ENCODE measurements at regions not wholly inside any gene's neighbourhood (a gene's known extent, or its start where the extent isn't known, plus 50 kb on each side); places are given as distances from the start of the nearest gene placed in this dataset.
"Not testable (repeated sequence)": the region's sequence is repeated elsewhere in the genome, so short reads cannot be mapped to it uniquely, and the experiment has no call there.

GRCh38 chr1:82073071-82073470 lies 272.3 kb downstream of the ADGRL2 start:
- DNase-seq, result no peak

- DNase-seq, result no peak
Observed at GRCh38 chr1:82065916-82066315, 265.2 kb downstream of the ADGRL2 start.

DNA sequence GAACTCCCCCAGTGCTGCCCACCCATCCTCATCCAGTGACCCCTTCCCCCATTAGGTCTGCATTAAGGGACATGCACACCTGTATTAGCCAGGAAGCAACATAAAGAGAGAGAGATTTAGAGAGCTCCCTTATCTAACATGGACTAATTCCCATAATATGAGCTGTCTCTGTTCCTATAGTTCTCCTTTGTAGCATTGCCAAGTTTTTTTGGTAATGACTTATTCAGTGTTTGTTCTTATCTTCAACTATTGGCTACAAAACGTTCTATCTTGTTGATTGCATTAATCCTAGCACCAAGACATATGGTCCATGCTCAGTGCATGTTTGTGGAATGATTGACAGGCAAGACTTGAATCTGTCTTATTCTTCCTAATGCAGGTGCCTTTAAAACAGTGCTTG lies 264.0 kb downstream of the ADGRL2 start:
- DNase-seq, result no peak

DNA sequence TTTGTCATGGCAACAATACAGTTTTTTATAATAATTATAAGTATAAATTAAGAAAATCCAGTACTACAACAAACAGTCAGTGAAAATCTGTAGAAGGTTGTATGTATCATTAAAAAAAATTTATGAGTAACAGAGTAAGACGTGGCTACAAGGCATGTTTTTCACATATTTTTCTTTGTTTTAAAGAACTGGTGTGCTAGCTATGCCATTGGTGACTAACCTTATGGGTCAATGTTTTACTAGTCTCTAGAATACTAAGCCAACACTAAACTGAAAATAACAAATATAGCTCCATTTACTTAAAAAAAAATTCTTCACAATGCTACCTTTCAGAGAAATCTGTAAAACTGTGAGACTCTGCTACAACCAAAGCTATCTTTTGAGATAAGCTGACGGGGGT lies 261.5 kb downstream of the ADGRL2 start:
- no peak for DNase-seq

- no peak for DNase-seq
Observed at GRCh38 chr1:82059959-82060358, 259.2 kb downstream of the ADGRL2 start.

DNA sequence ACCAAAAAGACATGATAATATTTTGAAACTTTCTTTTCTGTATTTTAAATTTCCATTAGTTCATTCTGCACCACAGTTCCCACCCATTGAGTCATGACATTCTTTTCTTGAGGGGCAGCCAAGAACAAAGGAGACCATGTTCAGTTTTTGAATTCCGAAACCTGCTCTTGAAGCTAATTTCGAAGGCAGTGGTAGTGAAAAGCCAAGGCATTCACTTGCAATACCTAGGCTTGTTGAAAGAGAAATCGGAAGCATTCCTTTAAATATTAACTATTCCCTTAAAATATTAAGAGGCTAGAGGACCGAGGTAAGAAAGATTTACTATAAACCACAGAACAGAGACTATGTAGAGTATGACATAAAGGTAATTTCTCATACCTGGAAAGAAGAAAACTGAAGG lies 256.3 kb downstream of the ADGRL2 start:
- DNase-seq, result no peak

DNA sequence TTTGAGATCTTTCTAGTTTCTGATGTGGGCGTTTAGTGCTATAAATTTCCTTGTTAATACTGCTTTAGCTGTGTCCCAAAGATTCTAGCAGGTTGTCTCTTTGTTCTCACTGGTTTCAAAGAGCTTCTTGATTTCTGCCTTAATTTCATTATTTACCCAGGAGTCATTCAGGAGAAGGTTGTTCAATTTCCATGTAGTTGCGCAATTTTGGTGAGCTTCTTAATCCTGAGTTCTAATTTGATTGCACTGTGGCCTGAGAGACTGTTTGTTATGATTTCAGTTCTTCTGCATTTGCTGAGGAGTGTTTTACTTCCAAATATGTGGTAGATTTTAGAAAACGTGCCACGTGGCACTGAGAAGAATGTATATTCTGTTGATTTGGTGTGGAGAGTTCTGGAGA lies 254.6 kb downstream of the ADGRL2 start:
- not testable (repeated sequence) for DNase-seq

- DNase-seq, result no peak
Observed at GRCh38 chr1:82052563-82052962, 251.8 kb downstream of the ADGRL2 start.

- DNase-seq, result no peak
Observed at GRCh38 chr1:82048596-82048995, 247.9 kb downstream of the ADGRL2 start.

DNA sequence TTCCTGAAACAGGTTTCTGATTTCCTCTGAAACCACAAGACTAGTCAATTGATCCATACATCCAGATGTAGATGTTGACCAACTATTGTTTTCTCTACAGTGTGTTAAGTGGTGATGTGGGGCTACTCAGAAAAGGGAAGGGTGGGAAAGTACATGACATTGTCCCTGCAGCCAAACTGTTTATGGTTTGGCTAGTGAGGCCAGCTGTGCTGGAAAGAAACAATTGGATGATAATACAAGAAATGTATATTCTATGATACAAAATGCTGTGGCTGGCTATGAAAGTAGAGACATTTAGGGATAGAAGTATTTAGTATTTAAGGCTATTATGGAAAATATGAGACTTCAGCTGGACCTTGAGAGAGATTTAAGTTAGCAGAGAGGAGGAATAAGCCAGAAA lies 244.5 kb downstream of the ADGRL2 start:
- no peak for DNase-seq

DNA sequence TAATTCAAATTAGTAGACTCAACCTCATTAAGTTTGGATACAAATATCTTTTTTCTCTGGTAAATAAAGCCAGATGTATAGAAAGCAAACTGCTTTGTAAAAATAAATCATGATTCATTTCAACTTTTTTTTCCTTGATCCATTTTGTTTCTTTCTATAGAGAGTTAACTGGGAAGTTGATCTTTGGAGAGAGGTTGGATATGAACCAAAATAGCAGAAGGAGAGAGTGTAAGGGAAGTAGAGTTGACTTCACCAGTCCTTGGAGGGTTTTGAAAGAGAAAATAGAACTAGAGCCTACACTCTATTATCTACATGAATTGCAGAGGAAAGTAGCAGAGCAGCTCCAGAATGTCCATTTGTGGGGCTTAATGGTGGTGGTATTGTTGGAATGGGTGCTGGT lies 243.8 kb downstream of the ADGRL2 start:
- no peak for DNase-seq

DNA sequence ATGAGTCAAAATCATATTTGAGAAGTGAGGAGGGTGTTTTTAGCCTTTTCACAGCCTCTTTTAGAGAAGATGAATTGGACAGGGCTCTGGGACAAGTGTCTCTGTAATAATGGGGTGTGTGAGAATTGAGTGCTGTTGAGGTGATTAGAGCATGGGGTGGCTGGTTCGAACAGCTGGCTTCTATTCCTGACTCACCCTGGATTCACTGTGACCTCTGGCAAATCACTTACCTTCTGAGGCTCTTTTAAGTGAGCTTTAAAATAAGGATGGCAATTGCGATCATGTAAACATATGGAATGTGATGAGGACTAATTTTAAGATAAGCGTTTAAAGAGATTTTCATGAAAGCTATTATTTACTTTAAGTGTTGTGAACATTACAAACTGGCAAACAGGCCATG lies 243.4 kb downstream of the ADGRL2 start:
- DNase-seq, result no peak

GRCh38 chr1:82042306-82043060 lies 241.7 kb downstream of the ADGRL2 start:
- no peak for DNase-seq
